ENCODE measurements at regions not wholly inside any gene's neighbourhood (a gene's known extent, or its start where the extent isn't known, plus 50 kb on each side); places are given as distances from the start of the nearest gene placed in this dataset.

DNA sequence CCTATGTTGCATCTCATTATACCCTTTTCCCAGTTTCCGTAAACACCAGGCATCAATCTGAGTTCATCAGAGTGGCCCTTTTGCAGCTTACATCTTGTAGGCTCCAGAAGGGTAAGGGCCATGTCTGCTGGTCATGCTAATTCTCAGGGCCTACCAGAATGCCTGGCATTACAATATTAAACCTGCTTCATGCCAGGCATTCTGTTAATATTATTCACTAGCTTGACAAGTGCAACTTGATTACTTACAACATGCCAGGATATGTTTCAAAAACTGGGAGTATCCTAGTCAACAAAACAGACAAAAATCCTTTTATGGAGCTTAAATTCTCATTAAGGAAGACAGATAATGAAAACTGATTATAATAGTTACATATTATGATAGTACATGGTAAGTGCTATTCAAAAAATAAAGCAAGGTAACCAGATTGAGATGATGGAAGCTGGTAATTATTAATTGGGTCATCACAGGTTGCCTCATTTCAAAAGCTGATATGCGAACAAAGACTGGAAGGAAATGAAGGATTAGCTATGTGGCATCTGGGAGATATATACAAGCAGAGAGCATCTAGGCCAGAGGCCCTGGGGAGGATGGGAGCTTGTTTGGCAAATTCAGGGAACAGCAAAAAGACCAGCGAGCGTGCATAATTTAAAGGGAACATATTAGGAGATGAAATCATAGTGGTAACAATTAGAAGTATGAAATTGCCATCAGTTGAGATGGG, 406.3 kb downstream of the DMRT2 start:
- TF ChIP-seq, protein P1, sequence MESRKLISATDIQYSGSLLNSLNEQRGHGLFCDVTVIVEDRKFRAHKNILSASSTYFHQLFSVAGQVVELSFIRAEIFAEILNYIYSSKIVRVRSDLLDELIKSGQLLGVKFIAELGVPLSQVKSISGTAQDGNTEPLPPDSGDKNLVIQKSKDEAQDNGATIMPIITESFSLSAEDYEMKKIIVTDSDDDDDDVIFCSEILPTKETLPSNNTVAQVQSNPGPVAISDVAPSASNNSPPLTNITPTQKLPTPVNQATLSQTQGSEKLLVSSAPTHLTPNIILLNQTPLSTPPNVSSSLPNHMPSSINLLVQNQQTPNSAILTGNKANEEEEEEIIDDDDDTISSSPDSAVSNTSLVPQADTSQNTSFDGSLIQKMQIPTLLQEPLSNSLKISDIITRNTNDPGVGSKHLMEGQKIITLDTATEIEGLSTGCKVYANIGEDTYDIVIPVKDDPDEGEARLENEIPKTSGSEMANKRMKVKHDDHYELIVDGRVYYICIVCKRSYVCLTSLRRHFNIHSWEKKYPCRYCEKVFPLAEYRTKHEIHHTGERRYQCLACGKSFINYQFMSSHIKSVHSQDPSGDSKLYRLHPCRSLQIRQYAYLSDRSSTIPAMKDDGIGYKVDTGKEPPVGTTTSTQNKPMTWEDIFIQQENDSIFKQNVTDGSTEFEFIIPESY (IDR thresholded peaks at IDR 0.05) = no peak
- TF ChIP-seq HNF4A (conservative IDR thresholded peaks at IDR 0.05) (no peak), EGR1 (IDR thresholded peaks at IDR 0.05; ENCODE audit: low read depth in 2 of 2) (no peak), YY1 (IDR thresholded peaks at IDR 0.05) (no peak), FOXA1 (IDR thresholded peaks at IDR 0.05) (no peak), TAF1 (conservative IDR thresholded peaks at IDR 0.05) (no peak), RAD21 (IDR thresholded peaks at IDR 0.05) (no peak), FOXA2 (IDR thresholded peaks at IDR 0.05) (no peak), HNF4G (IDR thresholded peaks at IDR 0.05) (no peak), GABPA (IDR thresholded peaks at IDR 0.05 in 1 of 2, conservative IDR thresholded peaks at IDR 0.05 in 1 of 2) (no peak), JUND (IDR thresholded peaks at IDR 0.05) (no peak), SP1 (IDR thresholded peaks at IDR 0.05) (no peak), RXRA (IDR thresholded peaks at IDR 0.05) (no peak), NR2F2 (IDR thresholded peaks at IDR 0.05) (no peak)
- TF ChIP-seq, protein P2, sequence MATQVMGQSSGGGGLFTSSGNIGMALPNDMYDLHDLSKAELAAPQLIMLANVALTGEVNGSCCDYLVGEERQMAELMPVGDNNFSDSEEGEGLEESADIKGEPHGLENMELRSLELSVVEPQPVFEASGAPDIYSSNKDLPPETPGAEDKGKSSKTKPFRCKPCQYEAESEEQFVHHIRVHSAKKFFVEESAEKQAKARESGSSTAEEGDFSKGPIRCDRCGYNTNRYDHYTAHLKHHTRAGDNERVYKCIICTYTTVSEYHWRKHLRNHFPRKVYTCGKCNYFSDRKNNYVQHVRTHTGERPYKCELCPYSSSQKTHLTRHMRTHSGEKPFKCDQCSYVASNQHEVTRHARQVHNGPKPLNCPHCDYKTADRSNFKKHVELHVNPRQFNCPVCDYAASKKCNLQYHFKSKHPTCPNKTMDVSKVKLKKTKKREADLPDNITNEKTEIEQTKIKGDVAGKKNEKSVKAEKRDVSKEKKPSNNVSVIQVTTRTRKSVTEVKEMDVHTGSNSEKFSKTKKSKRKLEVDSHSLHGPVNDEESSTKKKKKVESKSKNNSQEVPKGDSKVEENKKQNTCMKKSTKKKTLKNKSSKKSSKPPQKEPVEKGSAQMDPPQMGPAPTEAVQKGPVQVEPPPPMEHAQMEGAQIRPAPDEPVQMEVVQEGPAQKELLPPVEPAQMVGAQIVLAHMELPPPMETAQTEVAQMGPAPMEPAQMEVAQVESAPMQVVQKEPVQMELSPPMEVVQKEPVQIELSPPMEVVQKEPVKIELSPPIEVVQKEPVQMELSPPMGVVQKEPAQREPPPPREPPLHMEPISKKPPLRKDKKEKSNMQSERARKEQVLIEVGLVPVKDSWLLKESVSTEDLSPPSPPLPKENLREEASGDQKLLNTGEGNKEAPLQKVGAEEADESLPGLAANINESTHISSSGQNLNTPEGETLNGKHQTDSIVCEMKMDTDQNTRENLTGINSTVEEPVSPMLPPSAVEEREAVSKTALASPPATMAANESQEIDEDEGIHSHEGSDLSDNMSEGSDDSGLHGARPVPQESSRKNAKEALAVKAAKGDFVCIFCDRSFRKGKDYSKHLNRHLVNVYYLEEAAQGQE (IDR thresholded peaks at IDR 0.05) = no peak
- TF ChIP-seq, protein P3, sequence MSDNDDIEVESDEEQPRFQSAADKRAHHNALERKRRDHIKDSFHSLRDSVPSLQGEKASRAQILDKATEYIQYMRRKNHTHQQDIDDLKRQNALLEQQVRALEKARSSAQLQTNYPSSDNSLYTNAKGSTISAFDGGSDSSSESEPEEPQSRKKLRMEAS (IDR thresholded peaks at IDR 0.05) = no peak
- TF ChIP-seq, protein P4, sequence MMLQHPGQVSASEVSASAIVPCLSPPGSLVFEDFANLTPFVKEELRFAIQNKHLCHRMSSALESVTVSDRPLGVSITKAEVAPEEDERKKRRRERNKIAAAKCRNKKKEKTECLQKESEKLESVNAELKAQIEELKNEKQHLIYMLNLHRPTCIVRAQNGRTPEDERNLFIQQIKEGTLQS (IDR thresholded peaks at IDR 0.05) = no peak
- TF ChIP-seq, protein P5, sequence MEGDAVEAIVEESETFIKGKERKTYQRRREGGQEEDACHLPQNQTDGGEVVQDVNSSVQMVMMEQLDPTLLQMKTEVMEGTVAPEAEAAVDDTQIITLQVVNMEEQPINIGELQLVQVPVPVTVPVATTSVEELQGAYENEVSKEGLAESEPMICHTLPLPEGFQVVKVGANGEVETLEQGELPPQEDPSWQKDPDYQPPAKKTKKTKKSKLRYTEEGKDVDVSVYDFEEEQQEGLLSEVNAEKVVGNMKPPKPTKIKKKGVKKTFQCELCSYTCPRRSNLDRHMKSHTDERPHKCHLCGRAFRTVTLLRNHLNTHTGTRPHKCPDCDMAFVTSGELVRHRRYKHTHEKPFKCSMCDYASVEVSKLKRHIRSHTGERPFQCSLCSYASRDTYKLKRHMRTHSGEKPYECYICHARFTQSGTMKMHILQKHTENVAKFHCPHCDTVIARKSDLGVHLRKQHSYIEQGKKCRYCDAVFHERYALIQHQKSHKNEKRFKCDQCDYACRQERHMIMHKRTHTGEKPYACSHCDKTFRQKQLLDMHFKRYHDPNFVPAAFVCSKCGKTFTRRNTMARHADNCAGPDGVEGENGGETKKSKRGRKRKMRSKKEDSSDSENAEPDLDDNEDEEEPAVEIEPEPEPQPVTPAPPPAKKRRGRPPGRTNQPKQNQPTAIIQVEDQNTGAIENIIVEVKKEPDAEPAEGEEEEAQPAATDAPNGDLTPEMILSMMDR (IDR thresholded peaks at IDR 0.05; ENCODE audit: low read depth, low read length, missing input control) = no peak
- no peaks in the 10 kb centered on the region for H3K27me3 ChIP-seq (ENCODE audit: control insufficient read depth in 4 of 4, insufficient read depth in 4 of 4, low read length in 3 of 4)
- no peak for DNase-seq (ENCODE audit: low spot score)
- H3K9ac ChIP-seq (ENCODE audit: low read depth in 1 of 2, low read length in 2 of 2) = no peak overlapping the region
- no peak overlapping the region for H3K27ac ChIP-seq (ENCODE audit: low read depth in 1 of 2, low read length in 2 of 2)
- H3K4me3 ChIP-seq (ENCODE audit: low read depth in 1 of 3, low read length in 3 of 3) = no peak overlapping the region
- H3K4me1 ChIP-seq (ENCODE audit: control insufficient read depth in 4 of 4, insufficient read depth in 4 of 4, low read length in 3 of 4) = no peaks in the 10 kb centered on the region
- H3K36me3 ChIP-seq (ENCODE audit: control insufficient read depth in 4 of 4, insufficient read depth in 3 of 4, low read depth in 1 of 4, low read length in 3 of 4) = no peaks in the 10 kb centered on the region
- H3K9me3 ChIP-seq (ENCODE audit: control insufficient read depth in 4 of 4, low read length in 3 of 4) = no peaks in the 10 kb centered on the region
- 67% methylated on average over 4 of the region's 4 CpGs for WGBS

Data from liver (tissue), 8 donors.